WTC11 (cell line): ENCODE measurements at regions not wholly inside any gene's neighbourhood (a gene's known extent, or its start where the extent isn't known, plus 50 kb on each side); places are given as distances from the start of the nearest gene placed in this dataset.

Source experiments
- ATAC-seq: fragments of 200-7000 bp; cut with Tn5 transposase; 2 replicates; pipeline ENCODE4 v1.10.0; 2021; ENCODE audit warnings: mild to moderate bottlenecking, moderate library complexity
- CTCF ChIA-PET: fragments of 300-600 bp; sonication (Branson Sonifier 250); formaldehyde crosslinking; loops from one replicate; lab custom pipeline; 2021; ENCODE audit warnings: antibody characterized with exemption; lab: Charles Lee
- POLR2A ChIA-PET: fragments of 350-600 bp; sonication (Branson Sonifier 250); formaldehyde crosslinking; loops from one replicate; lab custom pipeline; 2021; ENCODE audit warnings: antibody characterized with exemption; lab: Charles Lee
- DNase-seq: peaks from one replicate; pipeline ENCODE4 v3.0.0; 2021; ENCODE audit warnings: low spot score
- H3K27ac Mint-ChIP-seq: 2 replicates; pipeline ENCODE4 v1.8.0; 2021; ENCODE audit warnings: mixed read lengths
- H3K27me3 Mint-ChIP-seq: 2 replicates; pipeline ENCODE4 v1.8.0; 2021; ENCODE audit warnings: low read depth, mild to moderate bottlenecking, moderate library complexity, mixed read lengths
- H3K36me3 Mint-ChIP-seq: 2 replicates; pipeline ENCODE4 v1.8.0; 2021; ENCODE audit warnings: mixed read lengths
- H3K4me1 Mint-ChIP-seq: 2 replicates; pipeline ENCODE4 v1.8.0; 2022; ENCODE audit warnings: mixed read lengths
- H3K4me3 Mint-ChIP-seq: 2 replicates; pipeline ENCODE4 v1.8.0; 2021; ENCODE audit warnings: mild to moderate bottlenecking, moderate library complexity, mixed read lengths
- H3K9me3 Mint-ChIP-seq: 2 replicates; pipeline ENCODE4 v1.8.0; 2021; ENCODE audit warnings: mixed read lengths
- EMX1 ChIP-seq: fragments of 250-450 bp; sonication (Bioruptor Pico); IDR thresholded peaks from 2 replicates; pipeline ENCODE4 v1.8.0; 2021; ENCODE audit warnings: mild to moderate bottlenecking
- IRF2 ChIP-seq: sonication (generic); formaldehyde crosslinking; IDR thresholded peaks from 2 replicates; pipeline ENCODE4 v1.8.0; 2022; ENCODE audit warnings: low read depth, missing genetic modification reagents, borderline replicate concordance
- NR1H2 ChIP-seq: sonication (generic); formaldehyde crosslinking; IDR thresholded peaks from 2 replicates; pipeline ENCODE4 v1.9.0; 2021; ENCODE audit warnings: mild to moderate bottlenecking, moderate library complexity, missing genetic modification reagents
- NR2C2 ChIP-seq: sonication (generic); formaldehyde crosslinking; IDR thresholded peaks from 2 replicates; pipeline ENCODE4 v1.8.0; 2022; ENCODE audit warnings: mild to moderate bottlenecking, missing genetic modification reagents
- SP1 ChIP-seq: sonication (generic); formaldehyde crosslinking; conservative IDR thresholded peaks from 2 replicates; pipeline ENCODE4 v1.8.1; 2022; ENCODE audit warnings: missing genetic modification reagents
- TP53 ChIP-seq: sonication (generic); formaldehyde crosslinking; IDR thresholded peaks from 2 replicates; pipeline ENCODE4 v1.8.1; 2023; ENCODE audit warnings: mild to moderate bottlenecking, missing genetic modification reagents
- ZNF263 ChIP-seq: sonication (generic); formaldehyde crosslinking; IDR thresholded peaks from 2 replicates; pipeline ENCODE4 v1.8.1; 2022; ENCODE audit warnings: low read depth, mild to moderate bottlenecking, moderate library complexity, missing genetic modification reagents
- TF ChIP-seq, protein P1 (sequence below): sonication (generic); formaldehyde crosslinking; IDR thresholded peaks from 2 replicates; pipeline ENCODE4 v1.8.1; 2022; ENCODE audit warnings: mild to moderate bottlenecking, missing genetic modification reagents, moderate library complexity, borderline replicate concordance
- TF ChIP-seq, protein P2 (sequence below): fragments of 250-450 bp; sonication (Bioruptor Pico); IDR thresholded peaks from 2 replicates; pipeline ENCODE4 v2.1.2; 2022; ENCODE audit warnings: mild to moderate bottlenecking, moderate library complexity
- TF ChIP-seq, protein P3 (sequence below): sonication (generic); formaldehyde crosslinking; IDR thresholded peaks from 2 replicates; pipeline ENCODE4 v1.8.1; 2023; ENCODE audit warnings: mild to moderate bottlenecking, missing genetic modification reagents
- TF ChIP-seq, protein P4 (sequence below): sonication (generic); formaldehyde crosslinking; IDR thresholded peaks from 2 replicates; pipeline ENCODE4 v1.8.0; 2022; ENCODE audit warnings: mild to moderate bottlenecking, missing genetic modification reagents
- TF ChIP-seq, protein P5 (sequence below): fragments of 250-450 bp; sonication (Bioruptor Pico); IDR thresholded peaks from 2 replicates; pipeline ENCODE4 v1.9.0; 2021; ENCODE audit warnings: moderate library complexity, mild to moderate bottlenecking, inconsistent platforms, borderline replicate concordance
- TF ChIP-seq, protein P6 (sequence below): sonication (generic); formaldehyde crosslinking; IDR thresholded peaks from 2 replicates; pipeline ENCODE4 v1.8.1; 2022; ENCODE audit warnings: missing genetic modification reagents, borderline replicate concordance

DNA sequence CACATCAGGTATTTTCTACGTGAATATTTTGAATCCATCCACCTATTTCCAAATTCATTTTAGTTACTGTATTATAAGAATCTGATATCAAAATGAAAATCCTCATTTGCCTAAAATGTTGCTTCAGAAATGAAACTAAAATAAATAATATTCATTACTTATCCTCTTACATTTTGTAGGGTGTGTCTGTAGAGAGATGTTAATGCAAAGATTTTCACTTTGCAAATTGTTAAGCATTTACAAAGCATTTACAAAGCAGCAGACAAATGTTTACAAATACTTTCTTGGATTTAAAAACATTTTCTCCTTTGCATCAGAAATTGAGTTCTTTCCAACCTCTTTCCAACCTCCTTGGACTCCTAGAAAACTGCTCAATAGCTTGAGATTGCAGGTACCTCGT, 360.0 kb upstream of the DCN start (continued):
- TF ChIP-seq, protein P1, sequence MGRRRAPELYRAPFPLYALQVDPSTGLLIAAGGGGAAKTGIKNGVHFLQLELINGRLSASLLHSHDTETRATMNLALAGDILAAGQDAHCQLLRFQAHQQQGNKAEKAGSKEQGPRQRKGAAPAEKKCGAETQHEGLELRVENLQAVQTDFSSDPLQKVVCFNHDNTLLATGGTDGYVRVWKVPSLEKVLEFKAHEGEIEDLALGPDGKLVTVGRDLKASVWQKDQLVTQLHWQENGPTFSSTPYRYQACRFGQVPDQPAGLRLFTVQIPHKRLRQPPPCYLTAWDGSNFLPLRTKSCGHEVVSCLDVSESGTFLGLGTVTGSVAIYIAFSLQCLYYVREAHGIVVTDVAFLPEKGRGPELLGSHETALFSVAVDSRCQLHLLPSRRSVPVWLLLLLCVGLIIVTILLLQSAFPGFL = no peak
- no peak for TF ChIP-seq SP1 (CRISPR knock-in tag)

DNA sequence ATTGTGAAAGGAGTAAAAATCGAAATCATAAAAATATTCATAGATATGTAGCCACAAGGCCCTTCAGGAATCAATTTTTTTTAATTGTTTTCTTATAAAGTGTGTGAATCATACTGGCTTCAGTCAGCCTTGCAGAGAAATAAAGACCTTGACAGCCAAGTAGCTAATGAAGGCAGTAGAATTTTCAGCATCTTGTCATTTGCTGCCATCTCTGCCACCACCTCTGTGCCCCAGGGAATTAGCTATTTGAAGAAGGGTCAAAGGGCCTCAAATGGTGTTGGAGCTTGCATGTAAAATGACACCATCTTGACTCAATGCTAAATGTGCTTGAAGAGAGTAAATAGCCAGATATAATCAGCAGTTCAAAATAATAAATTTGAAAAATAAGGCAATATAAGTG, 359.4 kb upstream of the DCN start:
- DNase-seq = no peak
- POLR2A ChIA-PET = no interaction called here

DNA sequence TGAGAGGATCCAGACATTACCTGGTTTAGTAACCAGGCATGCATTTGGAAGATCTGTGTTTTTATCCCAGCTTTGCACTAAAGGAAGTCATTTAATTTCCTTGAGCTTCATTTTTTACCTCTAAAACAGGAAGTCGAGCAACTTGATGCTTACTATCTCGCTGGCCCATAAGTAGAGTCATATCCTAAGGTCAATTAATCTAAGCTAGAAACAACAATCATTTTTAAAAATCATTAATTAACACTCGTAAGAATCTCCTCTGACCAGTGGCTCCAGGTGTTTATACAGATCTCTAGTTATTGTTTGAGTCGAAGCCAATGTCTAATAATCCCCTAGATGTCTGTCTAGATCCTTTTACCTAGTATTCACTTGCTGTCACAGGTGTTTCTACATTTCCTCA, 355.8 kb upstream of the DCN start:
- H3K4me1 Mint-ChIP-seq = peaks cover 8% of the 10 kb centered on the region
- no peak overlapping the region for H3K27ac Mint-ChIP-seq
- H3K27me3 Mint-ChIP-seq = no peaks in the 10 kb centered on the region
- POLR2A ChIA-PET = no interaction called here
- TF ChIP-seq, protein P1 = no peak
- TF ChIP-seq, all 79 proteins: peak for 0
- DNase-seq (no peak), ATAC-seq (no peak)
- no peak overlapping the region for H3K4me3 Mint-ChIP-seq
- CTCF ChIA-PET = no interaction called here
- H3K36me3 Mint-ChIP-seq = no peaks in the 10 kb centered on the region
- H3K9me3 Mint-ChIP-seq = peaks cover 14% of the 10 kb centered on the region; the same call in 1 of the 2 replicates

More for the DNA sequence above, 359.4 kb upstream of the DCN start:
- Mint-ChIP-seq H3K4me1 (peaks cover 8% of the 10 kb centered on the region), H3K4me3 (no peak overlapping the region)
- CTCF ChIA-PET = interaction anchor here (0.7 kb wide), 1 partner anchor 1066 kb away, joined by 3 read pairs; no protein-coding TSS in a partner anchor
- TF ChIP-seq NR2C2 (CRISPR knock-in tag) = no peak
- TF ChIP-seq, all 79 proteins: peak for 0
- peaks cover 15% of the 10 kb centered on the region for H3K9me3 Mint-ChIP-seq
- no peak overlapping the region for H3K27ac Mint-ChIP-seq
- H3K36me3 Mint-ChIP-seq = no peaks in the 10 kb centered on the region
- H3K27me3 Mint-ChIP-seq = no peaks in the 10 kb centered on the region
- no peak for ATAC-seq

DNA sequence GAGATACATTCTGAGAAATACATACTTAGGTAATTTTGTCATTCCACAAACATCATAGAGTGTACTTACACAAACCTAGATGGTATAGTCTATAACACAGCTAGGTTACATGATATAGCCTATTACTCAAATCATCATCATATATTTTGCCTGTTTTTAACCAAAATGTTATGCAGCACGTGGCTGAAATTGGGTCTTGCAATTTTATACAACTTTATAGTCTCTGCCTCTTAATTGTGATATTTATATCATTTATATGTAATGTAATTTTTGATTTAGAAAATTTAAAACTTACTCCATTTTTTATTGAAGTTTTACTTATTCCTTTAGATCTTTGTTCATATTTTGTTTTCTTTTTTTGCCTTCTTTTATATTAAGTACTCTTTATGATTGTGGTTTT, 350.7 kb upstream of the DCN start:
- no peaks in the 10 kb centered on the region for H3K36me3 Mint-ChIP-seq
- CTCF ChIA-PET = no interaction called here
- DNase-seq = no peak
- TF ChIP-seq ZNF263 (CRISPR knock-in tag) (no peak), EMX1 (CRISPR knock-in tag) (no peak), TP53 (CRISPR knock-in tag) (no peak), NR1H2 (CRISPR knock-in tag) (no peak), IRF2 (CRISPR knock-in tag) (no peak)
- TF ChIP-seq, protein P2, sequence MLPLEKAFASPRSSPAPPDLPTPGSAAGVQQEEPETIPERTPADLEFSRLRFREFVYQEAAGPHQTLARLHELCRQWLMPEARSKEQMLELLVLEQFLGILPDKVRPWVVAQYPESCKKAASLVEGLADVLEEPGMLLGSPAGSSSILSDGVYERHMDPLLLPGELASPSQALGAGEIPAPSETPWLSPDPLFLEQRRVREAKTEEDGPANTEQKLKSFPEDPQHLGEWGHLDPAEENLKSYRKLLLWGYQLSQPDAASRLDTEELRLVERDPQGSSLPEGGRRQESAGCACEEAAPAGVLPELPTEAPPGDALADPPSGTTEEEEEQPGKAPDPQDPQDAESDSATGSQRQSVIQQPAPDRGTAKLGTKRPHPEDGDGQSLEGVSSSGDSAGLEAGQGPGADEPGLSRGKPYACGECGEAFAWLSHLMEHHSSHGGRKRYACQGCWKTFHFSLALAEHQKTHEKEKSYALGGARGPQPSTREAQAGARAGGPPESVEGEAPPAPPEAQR = no peak
- TF ChIP-seq, protein P3, sequence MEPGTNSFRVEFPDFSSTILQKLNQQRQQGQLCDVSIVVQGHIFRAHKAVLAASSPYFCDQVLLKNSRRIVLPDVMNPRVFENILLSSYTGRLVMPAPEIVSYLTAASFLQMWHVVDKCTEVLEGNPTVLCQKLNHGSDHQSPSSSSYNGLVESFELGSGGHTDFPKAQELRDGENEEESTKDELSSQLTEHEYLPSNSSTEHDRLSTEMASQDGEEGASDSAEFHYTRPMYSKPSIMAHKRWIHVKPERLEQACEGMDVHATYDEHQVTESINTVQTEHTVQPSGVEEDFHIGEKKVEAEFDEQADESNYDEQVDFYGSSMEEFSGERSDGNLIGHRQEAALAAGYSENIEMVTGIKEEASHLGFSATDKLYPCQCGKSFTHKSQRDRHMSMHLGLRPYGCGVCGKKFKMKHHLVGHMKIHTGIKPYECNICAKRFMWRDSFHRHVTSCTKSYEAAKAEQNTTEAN (CRISPR knock-in tag) = no peak
- TF ChIP-seq, protein P4, sequence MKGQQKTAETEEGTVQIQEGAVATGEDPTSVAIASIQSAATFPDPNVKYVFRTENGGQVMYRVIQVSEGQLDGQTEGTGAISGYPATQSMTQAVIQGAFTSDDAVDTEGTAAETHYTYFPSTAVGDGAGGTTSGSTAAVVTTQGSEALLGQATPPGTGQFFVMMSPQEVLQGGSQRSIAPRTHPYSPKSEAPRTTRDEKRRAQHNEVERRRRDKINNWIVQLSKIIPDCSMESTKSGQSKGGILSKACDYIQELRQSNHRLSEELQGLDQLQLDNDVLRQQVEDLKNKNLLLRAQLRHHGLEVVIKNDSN (CRISPR knock-in tag) = no peak
- TF ChIP-seq, protein P5, sequence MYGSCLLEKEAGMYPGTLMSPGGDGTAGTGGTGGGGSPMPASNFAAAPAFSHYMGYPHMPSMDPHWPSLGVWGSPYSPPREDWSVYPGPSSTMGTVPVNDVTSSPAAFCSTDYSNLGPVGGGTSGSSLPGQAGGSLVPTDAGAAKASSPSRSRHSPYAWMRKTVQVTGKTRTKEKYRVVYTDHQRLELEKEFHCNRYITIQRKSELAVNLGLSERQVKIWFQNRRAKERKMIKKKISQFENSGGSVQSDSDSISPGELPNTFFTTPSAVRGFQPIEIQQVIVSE (CRISPR knock-in tag) = no peak
- TF ChIP-seq, protein P6, sequence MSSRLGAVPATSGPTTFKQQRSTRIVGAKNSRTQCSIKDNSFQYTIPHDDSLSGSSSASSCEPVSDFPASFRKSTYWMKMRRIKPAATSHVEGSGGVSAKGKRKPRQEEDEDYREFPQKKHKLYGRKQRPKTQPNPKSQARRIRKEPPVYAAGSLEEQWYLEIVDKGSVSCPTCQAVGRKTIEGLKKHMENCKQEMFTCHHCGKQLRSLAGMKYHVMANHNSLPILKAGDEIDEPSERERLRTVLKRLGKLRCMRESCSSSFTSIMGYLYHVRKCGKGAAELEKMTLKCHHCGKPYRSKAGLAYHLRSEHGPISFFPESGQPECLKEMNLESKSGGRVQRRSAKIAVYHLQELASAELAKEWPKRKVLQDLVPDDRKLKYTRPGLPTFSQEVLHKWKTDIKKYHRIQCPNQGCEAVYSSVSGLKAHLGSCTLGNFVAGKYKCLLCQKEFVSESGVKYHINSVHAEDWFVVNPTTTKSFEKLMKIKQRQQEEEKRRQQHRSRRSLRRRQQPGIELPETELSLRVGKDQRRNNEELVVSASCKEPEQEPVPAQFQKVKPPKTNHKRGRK (CRISPR knock-in tag) = no peak
- TF ChIP-seq, all 79 proteins: peak for 0
- Mint-ChIP-seq H3K9me3 (peaks cover 25% of the 10 kb centered on the region; the same call in 1 of the 2 replicates), H3K4me3 (no peak overlapping the region), H3K27ac (no peak overlapping the region), H3K4me1 (no peaks in the 10 kb centered on the region), H3K27me3 (no peaks in the 10 kb centered on the region)
- no peak for ATAC-seq
- POLR2A ChIA-PET = no interaction called here
